Stimulated activated naive CD8-positive, alpha-beta T cell treated with anti-CD3 and anti-CD28 coated beads, Interleukin-15, Interleukin-2, amounts not matched to agents 100 U/mL and 50 U/mL, for 24 hours (primary cell): ENCODE measurements at regions not wholly inside any gene's neighbourhood (a gene's known extent, or its start where the extent isn't known, plus 50 kb on each side); places are given as distances from the start of the nearest gene placed in this dataset.
A peak's percentile ranks its signal among the peaks of the same experiment; 100 is the strongest.

Experiments used
- ATAC-seq: fragments of 150-1000 bp; cut with Tn5 transposase; one replicate; pipeline ENCODE4 v1.10.0; 2021
- DNase-seq: peaks from one replicate; pipeline ENCODE4 v3.0.0; 2021

GRCh38 chr13:107864543-107865317 lies 350.6 kb downstream of the LIG4 start:
- no peak for ATAC-seq
- DNase-seq = peak; percentile 13

DNA sequence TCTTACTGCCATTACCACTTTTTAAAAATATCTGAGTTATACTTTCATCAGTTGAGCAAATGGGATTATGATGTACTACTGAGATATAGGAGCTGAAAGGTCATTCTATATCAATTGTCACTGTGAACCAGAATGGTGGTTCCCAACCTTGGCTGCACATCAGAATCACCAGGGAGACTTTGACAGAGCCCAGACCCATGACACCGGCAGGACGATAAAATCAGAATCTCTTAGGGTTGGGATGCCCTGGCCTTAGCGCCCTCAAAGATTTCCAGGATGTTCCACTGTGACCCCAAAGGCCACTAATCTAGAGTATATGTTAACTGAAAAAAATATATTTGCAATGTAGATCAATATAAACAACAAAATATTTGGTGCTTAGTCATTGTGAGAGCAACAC lies 355.1 kb downstream of the LIG4 start:
- no peak for ATAC-seq
- no peak for DNase-seq

DNA sequence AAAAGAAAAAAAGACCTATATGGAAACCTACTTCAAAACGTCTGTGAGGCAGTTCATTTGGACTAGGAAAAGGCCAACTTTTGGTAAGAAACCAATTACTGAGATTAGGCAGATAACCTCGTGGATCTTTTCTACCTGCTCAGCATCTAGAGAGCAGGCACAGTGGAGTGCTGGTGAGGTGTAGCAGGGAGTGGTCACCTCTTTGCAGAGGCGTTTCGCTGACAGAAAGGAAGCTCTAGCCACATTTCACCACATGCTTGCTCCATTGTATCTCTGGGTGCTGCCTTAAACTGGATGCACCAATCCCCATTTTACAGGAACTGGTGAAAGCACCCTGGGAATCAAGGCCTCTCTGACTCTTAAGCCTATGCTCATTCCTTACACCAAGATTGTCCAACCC lies 360.5 kb downstream of the LIG4 start:
- ATAC-seq = no peak

DNA sequence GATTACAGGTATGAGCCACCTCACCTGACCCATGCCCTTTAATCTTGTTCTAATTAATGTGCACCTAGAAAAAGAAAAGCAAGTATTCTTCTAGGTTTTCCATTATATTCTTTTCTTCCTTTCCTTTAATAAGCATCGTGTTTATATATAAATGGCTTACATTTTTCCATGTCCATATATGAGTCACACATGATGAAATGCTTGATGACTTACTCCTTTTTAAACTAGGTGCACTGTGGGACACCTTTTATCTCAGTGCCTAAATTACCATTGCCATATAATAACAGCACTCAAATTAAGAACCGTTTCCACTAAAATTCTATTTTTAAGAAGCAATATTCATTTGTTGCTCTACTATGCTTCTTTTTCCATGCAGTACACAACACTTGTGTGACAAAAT lies 363.3 kb downstream of the LIG4 start:
- no peak for ATAC-seq

More for the DNA sequence above, 360.5 kb downstream of the LIG4 start:
- DNase-seq = no peak

GRCh38 chr13:107851670-107852069 lies 363.7 kb downstream of the LIG4 start:
- DNase-seq = no peak
- no peak for ATAC-seq

More for the DNA sequence above, 363.3 kb downstream of the LIG4 start:
- no peak for DNase-seq

DNA sequence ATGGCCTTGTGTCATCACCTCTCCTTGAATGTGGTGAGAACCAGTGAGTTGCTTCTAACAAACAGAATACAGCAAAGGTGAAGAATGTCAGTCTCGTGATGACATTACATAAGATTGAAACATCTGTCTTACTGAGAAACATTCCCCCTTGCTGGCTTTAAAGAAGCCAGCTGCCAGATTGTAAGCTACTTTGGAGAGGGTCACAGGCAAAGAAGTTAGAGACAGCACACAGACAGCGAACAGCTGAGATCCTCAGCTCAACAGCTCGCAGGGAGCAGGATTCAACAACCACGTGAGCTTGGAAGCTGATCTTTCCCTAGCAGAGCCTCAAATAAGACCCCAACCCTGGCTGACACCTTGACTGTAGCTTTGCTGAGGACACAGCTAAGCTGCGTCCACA lies 367.9 kb downstream of the LIG4 start:
- no peak for ATAC-seq

GRCh38 chr13:107846642-107847041 lies 368.7 kb downstream of the LIG4 start:
- ATAC-seq (no peak), DNase-seq (no peak)

More for the DNA sequence above, 367.9 kb downstream of the LIG4 start:
- DNase-seq = no peak

- no peak for ATAC-seq
Observed at GRCh38 chr13:107845911-107846310, 369.4 kb downstream of the LIG4 start.

GRCh38 chr13:107843681-107844080 lies 371.7 kb downstream of the LIG4 start:
- ATAC-seq (no peak), DNase-seq (no peak)

More at GRCh38 chr13:107845911-107846310, 369.4 kb downstream of the LIG4 start:
- DNase-seq = no peak

GRCh38 chr13:107843281-107843680 lies 372.1 kb downstream of the LIG4 start:
- DNase-seq (no peak), ATAC-seq (no peak)

- ATAC-seq = no peak
- DNase-seq = no peak
Observed at GRCh38 chr13:107842562-107843180, 372.7 kb downstream of the LIG4 start.

- DNase-seq (no peak), ATAC-seq (no peak)
Observed at GRCh38 chr13:107838588-107839161, 376.7 kb downstream of the LIG4 start.

- ATAC-seq (no peak), DNase-seq (no peak)
Observed at GRCh38 chr13:107836685-107837084, 378.7 kb downstream of the LIG4 start.

GRCh38 chr13:107835339-107836018 lies 379.9 kb downstream of the LIG4 start:
- DNase-seq (no peak), ATAC-seq (no peak)

DNA sequence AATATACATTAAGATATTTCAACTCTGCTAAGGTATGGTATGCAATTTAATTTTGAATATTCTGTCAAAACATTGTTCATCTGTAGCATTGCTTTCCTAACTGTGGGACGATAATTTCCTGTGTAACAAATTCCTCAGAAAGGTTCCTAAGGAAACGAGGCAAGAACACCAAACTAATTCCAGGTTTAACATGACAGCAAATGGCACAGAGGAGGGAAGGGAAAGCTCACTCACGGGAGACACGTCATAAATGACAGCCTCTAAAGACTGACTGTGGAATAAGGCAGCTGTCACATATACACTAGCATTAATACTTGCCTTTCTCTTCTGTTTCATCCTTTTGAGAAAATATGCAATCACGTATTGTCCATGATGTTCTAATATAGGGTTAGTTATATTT lies 380.6 kb downstream of the LIG4 start:
- no peak for ATAC-seq
- DNase-seq = no peak

DNA sequence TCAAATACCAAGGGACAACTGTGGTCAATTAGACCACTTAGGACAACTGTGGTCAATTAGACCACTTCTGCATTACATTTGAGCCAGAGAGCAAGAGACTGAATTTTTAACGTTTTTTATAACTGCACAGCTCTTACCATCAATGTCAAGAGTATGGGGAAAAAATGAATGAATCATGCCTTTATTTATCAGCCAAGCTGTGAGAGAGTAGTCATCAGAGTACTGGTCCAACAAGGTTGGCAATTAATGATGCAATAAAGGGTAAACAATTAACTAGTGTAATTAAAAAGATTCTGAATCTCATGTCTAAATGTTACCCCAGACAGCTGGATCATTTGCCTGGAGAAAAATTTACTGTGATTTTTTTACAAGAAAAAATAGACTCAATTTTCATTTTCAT lies 381.1 kb downstream of the LIG4 start:
- DNase-seq (no peak), ATAC-seq (no peak)

- ATAC-seq (no peak), DNase-seq (no peak)
Observed at GRCh38 chr13:107832500-107833100, 382.7 kb downstream of the LIG4 start.

GRCh38 chr13:107830804-107831203 lies 384.5 kb downstream of the LIG4 start:
- ATAC-seq (no peak), DNase-seq (no peak)

DNA sequence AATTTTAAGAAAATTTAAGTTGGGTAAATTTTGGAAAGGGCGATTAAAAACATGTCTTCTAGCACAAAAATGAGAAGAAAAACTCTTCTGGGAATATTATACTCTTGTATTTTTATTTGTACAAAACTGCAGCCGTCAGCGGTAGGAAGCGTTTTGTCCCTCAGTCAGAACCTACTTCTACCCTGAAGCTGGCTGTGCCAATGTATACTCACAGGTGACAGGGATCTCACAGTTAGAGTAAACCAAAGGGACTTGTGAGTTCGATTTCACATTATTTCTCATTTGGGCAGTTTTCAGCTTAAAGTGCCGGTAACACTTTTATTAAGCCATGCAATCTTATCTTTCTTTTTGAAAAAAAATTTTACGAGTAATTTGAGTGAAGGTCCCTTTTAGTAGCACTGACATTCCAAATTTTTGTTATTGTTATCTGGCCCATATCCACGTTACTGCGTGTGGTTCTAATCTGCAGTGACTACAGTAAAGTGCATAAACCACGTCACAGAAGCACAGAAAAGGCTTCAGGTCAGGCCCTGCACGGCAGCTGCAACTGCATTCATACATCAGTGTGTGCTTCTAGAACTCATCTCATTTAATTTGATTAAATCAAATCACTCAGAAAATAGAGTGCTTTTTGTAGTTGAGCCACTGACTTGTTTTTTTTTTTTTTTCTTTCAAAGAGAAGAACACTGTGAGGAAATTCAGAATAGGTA lies 387.3 kb downstream of the LIG4 start:
- DNase-seq = no peak

GRCh38 chr13:107824635-107825034 lies 390.7 kb downstream of the LIG4 start:
- no peak for ATAC-seq
- DNase-seq = no peak

More for the DNA sequence above, 387.3 kb downstream of the LIG4 start:
- no peak for ATAC-seq

GRCh38 chr13:107822006-107822405 lies 393.3 kb downstream of the LIG4 start:
- ATAC-seq (no peak), DNase-seq (no peak)

DNA sequence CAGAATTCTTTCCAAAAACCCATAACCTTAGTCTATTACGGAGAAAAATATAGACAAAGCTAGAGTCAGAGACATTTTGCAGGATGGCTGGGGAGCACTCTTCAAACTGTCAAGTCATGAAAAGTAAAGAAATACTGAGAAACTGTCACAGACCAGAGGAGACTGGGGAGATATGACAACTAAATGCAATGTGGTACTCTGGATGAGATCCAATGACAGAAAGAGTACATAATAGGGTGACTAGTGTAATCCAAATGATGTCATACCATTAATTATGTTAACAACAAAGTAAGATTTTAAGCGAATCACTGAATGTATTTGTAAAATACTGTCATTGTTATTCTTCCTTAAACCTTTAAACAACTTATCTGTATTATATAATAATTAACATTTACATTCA lies 393.8 kb downstream of the LIG4 start:
- no peak for ATAC-seq

More for the DNA sequence above, 393.8 kb downstream of the LIG4 start:
- DNase-seq = no peak
